Psoas muscle (tissue), 7 donors: ENCODE measurements at regions not wholly inside any gene's neighbourhood (a gene's known extent, or its start where the extent isn't known, plus 50 kb on each side); places are given as distances from the start of the nearest gene placed in this dataset.

Experiments used
- ATAC-seq, 4 donors: fragments of 200-7000 bp; cut with Tn5 transposase; one replicate each; pipeline ENCODE4 v1.9.1; 2020; ENCODE audit warnings: moderate library complexity in 3 of 4, mild to moderate bottlenecking in 2 of 4
- DNase-seq, 2 donors: peaks; one replicate each; pipeline ENCODE4 v3.0.0-alpha.2; 2020
- H3K27ac ChIP-seq: fragments of 200-600 bp; one replicate; pipeline ENCODE4 v1.8.0; 2022
- H3K27me3 ChIP-seq, 3 donors: fragments of 200-600 bp in 1 of 3; one replicate each; pipeline versions ENCODE4 v1.6.1 to v1.8.0; 2013 to 2022; ENCODE audit warnings: low read length in 2 of 3, mild to moderate bottlenecking in 2 of 3, moderate library complexity in 1 of 3; ENCODE audit not compliant: insufficient read depth in 3 of 3
- H3K36me3 ChIP-seq, 2 donors: fragments of 200-600 bp in 1 of 2; one replicate each; pipeline versions ENCODE4 v1.6.1 to v1.8.0; 2013 to 2022; ENCODE audit warnings: low read depth in 1 of 2, mild to moderate bottlenecking in 1 of 2, moderate library complexity in 1 of 2; ENCODE audit not compliant: insufficient read depth in 1 of 2
- H3K4me1 ChIP-seq: fragments of 200-600 bp; one replicate; pipeline ENCODE4 v1.8.0; 2022
- H3K4me3 ChIP-seq: fragments of 200-600 bp; one replicate; pipeline ENCODE4 v1.8.0; 2022; ENCODE audit warnings: mild to moderate bottlenecking
- H3K9me3 ChIP-seq: fragments of 200-600 bp; one replicate; pipeline ENCODE4 v1.8.0; 2022
- WGBS, 3 donors: extraction: QIAGEN DNeasy Blood & Tissue Kit; methylation state at CpG; one replicate each; pipeline versions ENCODE4 v1.1.6 to v1.1.7; 2013; 5-methylcytosine and 5-hydroxymethylcytosine counted together
- intact Hi-C, 2 donors: fragments of 100-400 bp; cut with DNase I; formaldehyde crosslinking; loops; one replicate each; pipeline versions ENCODE4 v1.11.0 to v1.14.2; 2022
- TF ChIP-seq, protein P1 (sequence below): fragments of 200-600 bp; IDR thresholded peaks from one replicate; pipeline ENCODE4 v1.8.0; 2022; ENCODE audit warnings: antibody characterized with exemption
- donor health status: healthy with polysubstance abuse.
- donor health status: DM: no; HTN: no; CAD: no; lungs with moderate emphysema.
- donor health status: Bipolar disorder and iron deficiency.
- donor health status: healthy.
- donor health status: DM: yes; HTN: yes; CAD: no.
- donor health status: DM: no; HTN: no; CAD: no.
- donor health status: DM: yes; HTN: yes; CAD: no.

- H3K27ac ChIP-seq: no peak overlapping the region
- WGBS, 3 donors: 75 to 82% (median 79%) methylated on average over 6 of the region's 6 CpGs
- intact Hi-C loops: no loop called here
- no peaks in the 10 kb centered on the region for H3K9me3 ChIP-seq
- H3K36me3 ChIP-seq: no peaks in the 10 kb centered on the region
- ATAC-seq (no peak), DNase-seq (no peak)
- H3K4me1 ChIP-seq: no peaks in the 10 kb centered on the region
- H3K27me3 ChIP-seq: no peaks in the 10 kb centered on the region
- H3K4me3 ChIP-seq: no peak overlapping the region
- TF ChIP-seq, protein P1, sequence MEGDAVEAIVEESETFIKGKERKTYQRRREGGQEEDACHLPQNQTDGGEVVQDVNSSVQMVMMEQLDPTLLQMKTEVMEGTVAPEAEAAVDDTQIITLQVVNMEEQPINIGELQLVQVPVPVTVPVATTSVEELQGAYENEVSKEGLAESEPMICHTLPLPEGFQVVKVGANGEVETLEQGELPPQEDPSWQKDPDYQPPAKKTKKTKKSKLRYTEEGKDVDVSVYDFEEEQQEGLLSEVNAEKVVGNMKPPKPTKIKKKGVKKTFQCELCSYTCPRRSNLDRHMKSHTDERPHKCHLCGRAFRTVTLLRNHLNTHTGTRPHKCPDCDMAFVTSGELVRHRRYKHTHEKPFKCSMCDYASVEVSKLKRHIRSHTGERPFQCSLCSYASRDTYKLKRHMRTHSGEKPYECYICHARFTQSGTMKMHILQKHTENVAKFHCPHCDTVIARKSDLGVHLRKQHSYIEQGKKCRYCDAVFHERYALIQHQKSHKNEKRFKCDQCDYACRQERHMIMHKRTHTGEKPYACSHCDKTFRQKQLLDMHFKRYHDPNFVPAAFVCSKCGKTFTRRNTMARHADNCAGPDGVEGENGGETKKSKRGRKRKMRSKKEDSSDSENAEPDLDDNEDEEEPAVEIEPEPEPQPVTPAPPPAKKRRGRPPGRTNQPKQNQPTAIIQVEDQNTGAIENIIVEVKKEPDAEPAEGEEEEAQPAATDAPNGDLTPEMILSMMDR: no peak
Measured at GRCh38 chr2:84293791-84294380, 165.2 kb downstream of the SUCLG1 start.

GRCh38 chr2:84292545-84292944 lies 166.5 kb downstream of the SUCLG1 start:
- Histone ChIP-seq H3K27me3 (no peaks in the 10 kb centered on the region), H3K9me3 (no peaks in the 10 kb centered on the region), H3K36me3 (no peaks in the 10 kb centered on the region), H3K4me1 (no peaks in the 10 kb centered on the region), H3K27ac (no peak overlapping the region), H3K4me3 (no peak overlapping the region)
- TF ChIP-seq, protein P1: no peak
- intact Hi-C loops: no loop called here
- 88 to 100% (median 96%) methylated on average over 1 of the region's 1 CpG for WGBS, 3 donors
- ATAC-seq (no peak), DNase-seq (no peak)

DNA sequence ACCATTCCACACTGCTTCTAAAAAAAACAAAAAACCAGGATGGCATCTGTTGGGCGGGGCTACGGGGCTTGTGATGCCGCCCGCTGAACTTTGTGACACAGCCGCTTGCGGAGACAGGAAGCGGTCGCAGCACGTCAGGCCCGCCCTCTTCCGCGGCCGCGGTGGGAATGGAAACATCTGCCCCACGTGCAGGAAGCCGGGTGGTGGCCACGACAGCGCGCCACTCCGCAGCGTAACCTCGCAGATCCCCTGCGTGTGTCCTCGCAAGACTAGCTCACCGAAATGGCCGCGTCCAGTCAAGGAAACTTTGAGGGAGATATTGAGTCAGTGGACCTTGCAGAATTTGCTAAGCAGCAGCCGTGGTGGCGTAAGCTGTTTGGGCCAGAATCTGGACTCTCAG lies 168.5 kb downstream of the SUCLG1 start:
- H3K4me1 ChIP-seq: no peaks in the 10 kb centered on the region

DNA sequence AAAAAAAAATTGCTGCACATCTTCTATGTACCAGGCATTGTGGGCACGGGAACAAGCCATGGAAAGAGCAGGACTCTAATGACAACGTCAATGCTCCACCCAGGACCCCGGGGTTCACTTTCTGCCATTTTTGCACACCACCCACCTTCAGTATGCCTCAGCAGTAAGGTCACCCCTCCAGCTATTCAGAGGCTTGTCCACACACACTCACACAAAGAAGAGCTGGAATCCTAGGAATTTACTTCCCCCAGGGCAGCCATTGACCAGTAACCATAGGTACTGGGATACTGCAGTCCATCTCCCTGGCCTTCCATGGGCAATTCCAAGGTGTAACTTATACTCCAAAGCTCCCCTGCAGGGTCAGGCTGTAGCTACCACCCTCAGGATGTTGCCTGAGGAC lies 170.8 kb downstream of the SUCLG1 start:
- TF ChIP-seq, protein P1: no peak
- intact Hi-C loops: no loop called here
- DNase-seq (no peak), ATAC-seq (no peak)
- no peaks in the 10 kb centered on the region for H3K9me3 ChIP-seq
- WGBS, 3 donors: 85 to 95% (median 87%) methylated on average over 3 of the region's 3 CpGs
- no peaks in the 10 kb centered on the region for H3K27me3 ChIP-seq
- no peak overlapping the region for H3K27ac ChIP-seq
- no peaks in the 10 kb centered on the region for H3K4me1 ChIP-seq
- no peaks in the 10 kb centered on the region for H3K36me3 ChIP-seq
- no peak overlapping the region for H3K4me3 ChIP-seq

More for the DNA sequence above, 168.5 kb downstream of the SUCLG1 start:
- TF ChIP-seq, protein P1: no peak
- Histone ChIP-seq H3K36me3 (no peaks in the 10 kb centered on the region), H3K27me3 (no peaks in the 10 kb centered on the region), H3K9me3 (no peaks in the 10 kb centered on the region), H3K27ac (no peak overlapping the region), H3K4me3 (no peak overlapping the region)
- DNase-seq (no peak), ATAC-seq (no peak)
- intact Hi-C loops: no loop called here
- WGBS, 3 donors: 92 to 95% (median 92%) methylated on average over 29 of the region's 29 CpGs

- 83 to 88% (median 84%) methylated on average over 4 of the region's 4 CpGs for WGBS, 3 donors
- Histone ChIP-seq H3K9me3 (no peaks in the 10 kb centered on the region), H3K4me3 (no peak overlapping the region), H3K36me3 (no peaks in the 10 kb centered on the region), H3K27ac (no peak overlapping the region), H3K27me3 (no peaks in the 10 kb centered on the region), H3K4me1 (no peaks in the 10 kb centered on the region)
- DNase-seq: no peak
- no peak for ATAC-seq
- intact Hi-C loops: no loop called here
- TF ChIP-seq, protein P1: no peak
Measured at GRCh38 chr2:84286878-84287277, 172.2 kb downstream of the SUCLG1 start.
